ENCODE measurements at regions not wholly inside any gene's neighbourhood (a gene's known extent, or its start where the extent isn't known, plus 50 kb on each side); places are given as distances from the start of the nearest gene placed in this dataset.

GRCh38 chr13:20344836-20345490 is 112.8 kb upstream of the GJB6 start:
- no peak for DNase-seq (ENCODE audit: low read depth)
- TF ChIP-seq CTCF (conservative IDR thresholded peaks at IDR 0.05; ENCODE audit: low read length), result no peak
- H3K4me3 ChIP-seq (ENCODE audit: low read length), result no peak overlapping the region

GRCh38 chr13:20342311-20342710 is 110.2 kb upstream of the GJB6 start:
- DNase-seq (ENCODE audit: low read depth), result no peak
- H3K4me3 ChIP-seq (ENCODE audit: low read length), result no peak overlapping the region
- no peak for TF ChIP-seq CTCF (conservative IDR thresholded peaks at IDR 0.05; ENCODE audit: low read length)

DNA sequence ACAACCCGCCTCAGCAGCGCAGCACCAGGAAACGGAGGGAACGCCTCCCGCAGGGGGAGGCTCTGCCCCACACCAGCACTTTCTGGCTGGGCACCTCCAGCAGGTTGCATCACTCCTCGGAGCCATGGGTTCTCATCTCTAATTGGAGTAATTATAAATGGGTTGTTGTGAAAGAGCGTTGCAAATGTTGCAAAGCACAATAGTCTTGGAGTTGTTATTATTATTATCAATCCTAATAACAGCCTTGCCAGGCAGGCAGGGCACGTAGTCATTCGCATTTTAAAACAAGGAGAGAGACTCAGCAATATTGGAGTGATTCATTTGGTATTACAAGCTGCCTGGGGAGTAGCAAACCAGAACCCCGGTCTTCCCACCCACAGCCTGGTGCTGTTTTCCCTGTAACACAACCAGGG is 108.6 kb upstream of the GJB6 start:
- no peak for TF ChIP-seq CTCF (conservative IDR thresholded peaks at IDR 0.05; ENCODE audit: low read length)
- DNase-seq (ENCODE audit: low read depth), result peak; percentile 52
- peak overlapping the region; percentile 2; the same call in 1 of the 2 replicates for H3K4me3 ChIP-seq (ENCODE audit: low read length)

DNA sequence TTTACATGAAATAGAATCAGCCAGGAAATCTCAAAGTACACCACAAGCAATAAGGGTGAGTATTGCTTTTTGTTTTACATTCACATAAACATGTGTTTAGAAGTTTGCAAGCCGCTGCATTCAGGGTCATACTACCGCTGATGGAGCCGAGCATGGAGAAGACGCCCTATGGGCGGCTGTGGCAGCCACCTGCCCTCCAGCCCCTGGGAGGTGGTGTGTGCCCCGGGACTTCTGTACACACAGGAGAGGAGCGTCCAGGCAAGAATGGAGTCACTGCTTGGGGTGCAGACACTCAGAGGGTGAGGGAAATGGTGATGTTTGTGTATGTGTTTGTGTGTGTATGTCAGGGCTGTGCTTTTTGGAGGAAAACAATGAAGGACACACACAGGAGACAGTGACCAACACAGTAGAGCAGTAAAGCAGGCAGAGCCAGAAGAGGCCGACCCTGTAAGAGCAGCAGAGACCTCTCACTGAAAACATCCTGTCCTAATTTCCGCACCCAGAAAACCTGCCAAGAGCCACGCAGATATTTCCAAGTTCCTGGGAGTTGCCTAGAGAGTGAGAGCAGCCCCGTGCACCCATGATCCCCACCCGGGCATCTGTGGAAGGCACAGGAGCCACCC is 108.1 kb upstream of the GJB6 start:
- H3K4me3 ChIP-seq (ENCODE audit: low read length), result no peak overlapping the region
- DNase-seq (ENCODE audit: low read depth), result no peak
- TF ChIP-seq CTCF (conservative IDR thresholded peaks at IDR 0.05; ENCODE audit: low read length), result no peak

DNA sequence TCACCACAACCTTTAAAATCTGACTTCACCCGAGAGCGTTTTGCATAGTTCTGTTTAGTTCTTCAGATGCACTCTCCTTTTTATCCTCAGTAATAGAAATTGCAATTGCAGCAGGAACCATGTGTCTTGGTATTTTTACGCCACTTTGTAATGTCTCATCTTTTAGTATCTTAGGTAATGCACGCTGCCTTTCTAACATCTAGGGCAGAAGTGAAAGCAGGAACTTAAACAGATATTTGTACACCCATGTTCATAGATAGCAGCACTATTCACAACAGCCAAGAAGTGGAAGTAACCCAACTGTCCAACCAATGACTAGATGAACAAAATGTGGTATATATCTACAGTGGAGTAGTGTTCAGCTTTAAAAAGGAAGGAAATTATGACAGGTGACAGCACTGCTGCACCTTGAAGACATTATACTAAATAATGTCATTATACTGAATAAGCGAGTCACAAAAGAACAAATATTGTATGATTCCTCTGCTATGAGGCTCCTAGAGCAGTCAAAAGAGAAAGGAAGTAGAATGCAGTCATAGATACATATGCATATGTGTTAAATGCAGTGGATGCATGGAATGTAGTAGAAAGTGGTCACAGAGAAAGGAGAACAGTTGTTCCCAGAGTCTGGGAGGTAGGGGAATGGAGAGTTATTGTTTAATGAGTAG is 105.9 kb upstream of the GJB6 start:
- H3K4me3 ChIP-seq (ENCODE audit: low read length), result no peak overlapping the region
- DNase-seq (ENCODE audit: low read depth), result no peak
- TF ChIP-seq CTCF (conservative IDR thresholded peaks at IDR 0.05; ENCODE audit: low read length), result no peak

GRCh38 chr13:20336761-20337160 is 104.6 kb upstream of the GJB6 start:
- H3K4me3 ChIP-seq (ENCODE audit: low read length), result no peak overlapping the region
- TF ChIP-seq CTCF (conservative IDR thresholded peaks at IDR 0.05; ENCODE audit: low read length), result no peak
- DNase-seq (ENCODE audit: low read depth), result no peak

DNA sequence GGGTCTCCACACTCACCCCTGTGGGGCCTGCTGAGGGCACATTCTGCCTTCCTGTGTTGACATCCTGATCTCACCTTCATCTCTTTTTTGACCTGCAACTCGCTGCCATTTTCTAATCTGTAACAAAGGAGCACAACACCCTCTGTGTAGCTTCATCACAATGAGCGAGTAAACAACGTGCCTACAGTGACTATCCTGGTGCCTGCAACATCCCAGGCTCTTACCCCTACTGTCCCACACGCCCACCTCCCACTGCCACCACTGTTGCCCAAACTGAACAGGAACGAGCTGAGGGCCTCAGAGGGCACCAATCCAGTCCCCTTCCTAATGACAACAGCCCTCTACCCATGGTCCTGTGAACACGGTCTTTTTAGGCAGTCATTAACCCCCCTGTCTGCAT is 102.2 kb upstream of the GJB6 start:
- no peak for DNase-seq (ENCODE audit: low read depth)
- TF ChIP-seq CTCF (conservative IDR thresholded peaks at IDR 0.05; ENCODE audit: low read length), result no peak

More for the DNA sequence above, 102.2 kb upstream of the GJB6 start:
- no peak overlapping the region for H3K4me3 ChIP-seq (ENCODE audit: low read length)
